ENCODE measurements at regions not wholly inside any gene's neighbourhood (a gene's known extent, or its start where the extent isn't known, plus 50 kb on each side); places are given as distances from the start of the nearest gene placed in this dataset.

GRCh38 chr11:33970984-33971466, 79.1 kb upstream of the LMO2 start:
- TF ChIP-seq POLR2AphosphoS5 (IDR thresholded peaks at IDR 0.05; ENCODE audit: low read length): no peak
- TF ChIP-seq POLR2A (IDR thresholded peaks at IDR 0.05; ENCODE audit: low read depth, low read length): no peak
- TF ChIP-seq REST (IDR thresholded peaks at IDR 0.05; ENCODE audit: low read depth, low read length): no peak
- no peak for TF ChIP-seq ZBTB40 (IDR thresholded peaks at IDR 0.05; ENCODE audit: borderline replicate concordance)
- TF ChIP-seq CREB1 (IDR thresholded peaks at IDR 0.05; ENCODE audit: low read depth): no peak
- TF ChIP-seq CTCF (IDR thresholded peaks at IDR 0.05 in 2 of 3, conservative IDR thresholded peaks at IDR 0.05 in 1 of 3; ENCODE audit: control insufficient read depth in 2 of 3, extremely low read depth in 1 of 3, insufficient read depth in 1 of 3, low read depth in 3 of 3, low read length in 3 of 3): peak; percentile 75 to 78 (median 76); a peak in 5 of 6 replicates
